ENCODE measurements at regions not wholly inside any gene's neighbourhood (a gene's known extent, or its start where the extent isn't known, plus 50 kb on each side); places are given as distances from the start of the nearest gene placed in this dataset.

DNA sequence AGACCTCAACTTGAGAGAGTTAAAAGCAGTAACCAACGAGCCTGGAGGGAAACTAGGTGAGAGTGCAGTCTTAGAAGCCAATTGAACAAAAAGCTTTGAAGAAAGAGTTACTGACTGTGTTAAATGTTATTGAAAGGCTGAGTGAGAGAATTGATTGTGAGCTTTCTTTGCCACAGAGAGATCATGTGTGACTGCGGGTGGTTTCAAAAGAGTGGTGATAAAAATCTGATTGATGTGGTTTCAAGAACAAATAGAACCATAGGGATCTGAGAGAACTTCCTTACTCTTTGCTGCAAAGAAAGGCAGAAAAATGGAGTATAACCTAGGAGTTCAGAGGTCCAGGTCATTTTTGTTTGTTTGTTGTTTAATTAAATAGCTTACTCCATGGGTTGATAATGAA is 759.9 kb upstream of the ALCAM start:
- no peaks in the 10 kb centered on the region for H3K9me3 Mint-ChIP-seq (ENCODE audit: low read depth)
- ChIA-PET POLR2A (no interaction called here), CTCF (interaction anchor here (0.7 kb wide), 1 partner anchor 9 kb away, joined by 3 read pairs; no protein-coding TSS in a partner anchor)
- ATAC-seq (no peak), DNase-seq (no peak)
- no peaks in the 10 kb centered on the region for H3K36me3 Mint-ChIP-seq (ENCODE audit: low read depth)
- H3K27ac Mint-ChIP-seq: no peak overlapping the region
- H3K27me3 Mint-ChIP-seq: peaks cover 3% of the 10 kb centered on the region
- no peaks in the 10 kb centered on the region for H3K4me1 Mint-ChIP-seq
- H3K4me3 Mint-ChIP-seq: no peak overlapping the region
- intact Hi-C loops (cut with DNase I, micrococcal nuclease): no loop called here

- POLR2A ChIA-PET: no interaction called here
- intact Hi-C loops (cut with DNase I, micrococcal nuclease): no loop called here
- no peaks in the 10 kb centered on the region for H3K27me3 Mint-ChIP-seq
- H3K9me3 Mint-ChIP-seq (ENCODE audit: low read depth): no peaks in the 10 kb centered on the region
- CTCF ChIA-PET: no interaction called here
- H3K4me3 Mint-ChIP-seq: no peak overlapping the region
- DNase-seq (no peak), ATAC-seq (no peak)
- H3K27ac Mint-ChIP-seq: no peak overlapping the region
- H3K36me3 Mint-ChIP-seq (ENCODE audit: low read depth): no peaks in the 10 kb centered on the region
- H3K4me1 Mint-ChIP-seq: no peaks in the 10 kb centered on the region
Measured at GRCh38 chr3:104610730-104611652, 755.7 kb upstream of the ALCAM start.

GRCh38 chr3:104612218-104612617 is 754.5 kb upstream of the ALCAM start:
- DNase-seq: no peak
- Mint-ChIP-seq H3K27ac (no peak overlapping the region), H3K4me1 (no peaks in the 10 kb centered on the region), H3K36me3 (ENCODE audit: low read depth) (no peaks in the 10 kb centered on the region), H3K27me3 (no peaks in the 10 kb centered on the region), H3K9me3 (ENCODE audit: low read depth) (no peaks in the 10 kb centered on the region), H3K4me3 (no peak overlapping the region)
- ChIA-PET CTCF (no interaction called here), POLR2A (no interaction called here)
- intact Hi-C loops (cut with DNase I, micrococcal nuclease): no loop called here
- ATAC-seq: no peak

DNA sequence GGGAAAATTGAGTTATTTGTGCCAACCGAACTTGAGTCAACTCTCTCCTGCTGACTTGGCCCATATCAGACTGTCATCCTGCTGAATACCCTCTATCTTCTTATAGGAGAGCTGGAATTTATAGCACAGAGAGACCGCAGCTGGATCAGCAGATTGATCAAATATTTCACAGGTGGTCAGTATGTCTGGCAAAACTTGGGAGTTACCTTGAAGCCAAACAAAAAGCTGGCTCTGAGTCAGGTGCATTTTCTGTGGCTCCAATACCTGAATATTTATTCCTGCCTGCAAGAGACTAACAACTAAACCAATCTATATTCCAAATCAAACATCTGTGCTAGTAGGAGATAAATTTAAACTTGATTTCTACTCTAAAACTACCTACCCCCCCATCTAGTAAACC is 752.1 kb upstream of the ALCAM start:
- DNase-seq (no peak), ATAC-seq (no peak)
- ChIA-PET POLR2A (no interaction called here), CTCF (no interaction called here)
- Mint-ChIP-seq H3K36me3 (ENCODE audit: low read depth) (no peaks in the 10 kb centered on the region), H3K27me3 (no peaks in the 10 kb centered on the region), H3K4me1 (no peaks in the 10 kb centered on the region), H3K27ac (no peak overlapping the region), H3K9me3 (ENCODE audit: low read depth) (no peaks in the 10 kb centered on the region), H3K4me3 (no peak overlapping the region)
- intact Hi-C loops (cut with DNase I, micrococcal nuclease): no loop called here

DNA sequence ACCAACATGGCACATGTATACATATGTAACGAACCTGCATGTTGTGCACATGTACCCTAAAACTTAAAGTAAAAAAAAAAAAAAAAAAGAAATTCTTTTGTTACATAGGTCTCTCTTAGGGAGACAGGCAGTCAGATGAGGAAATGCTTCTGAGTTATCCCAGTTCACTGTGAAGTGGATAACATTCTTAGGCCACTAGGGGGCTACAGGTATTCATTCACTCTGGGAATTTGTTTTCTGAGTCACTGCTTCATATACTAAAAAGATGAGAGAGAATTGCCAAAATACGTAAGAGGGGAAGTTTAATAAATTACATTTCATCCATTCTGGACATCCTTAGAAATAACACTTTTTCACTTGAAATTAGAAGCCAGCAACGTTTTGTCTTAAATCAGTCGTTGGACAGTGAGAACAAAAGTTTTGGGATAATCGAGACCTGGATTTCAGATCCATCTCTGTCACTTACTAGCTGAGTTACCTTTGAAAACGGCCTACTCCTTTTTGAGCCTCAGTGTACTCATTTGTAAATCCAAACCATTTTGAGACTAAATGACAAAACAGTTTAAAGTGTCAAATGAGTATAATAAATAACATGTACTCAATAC is 738.4 kb upstream of the ALCAM start:
- ChIA-PET CTCF (no interaction called here), POLR2A (no interaction called here)
- Mint-ChIP-seq H3K9me3 (ENCODE audit: low read depth) (peaks cover 3% of the 10 kb centered on the region), H3K27ac (no peak overlapping the region), H3K4me1 (no peaks in the 10 kb centered on the region), H3K4me3 (no peak overlapping the region), H3K36me3 (ENCODE audit: low read depth) (no peaks in the 10 kb centered on the region), H3K27me3 (peaks cover 1% of the 10 kb centered on the region)
- intact Hi-C loops (cut with DNase I, micrococcal nuclease): loop anchor here (2.0 to 5.0 kb wide), 2 partner anchors 739 to 743 kb away; partner anchors contain the start of gene ALCAM (in 1 of the 2)
- DNase-seq: no peak
- no peak for ATAC-seq

- intact Hi-C loops (cut with DNase I, micrococcal nuclease): loop anchor here (2.0 to 5.0 kb wide), 2 partner anchors 738 to 742 kb away; partner anchors contain the start of gene ALCAM (in 1 of the 2)
- ATAC-seq: no peak
- H3K36me3 Mint-ChIP-seq (ENCODE audit: low read depth): no peaks in the 10 kb centered on the region
- no peak for DNase-seq
- H3K27me3 Mint-ChIP-seq: no peaks in the 10 kb centered on the region
- no peak overlapping the region for H3K27ac Mint-ChIP-seq
- H3K4me3 Mint-ChIP-seq: no peak overlapping the region
- POLR2A ChIA-PET: no interaction called here
- H3K4me1 Mint-ChIP-seq: no peaks in the 10 kb centered on the region
- CTCF ChIA-PET: no interaction called here
- H3K9me3 Mint-ChIP-seq (ENCODE audit: low read depth): peaks cover 3% of the 10 kb centered on the region
Measured at GRCh38 chr3:104629038-104629437, 737.7 kb upstream of the ALCAM start.

DNA sequence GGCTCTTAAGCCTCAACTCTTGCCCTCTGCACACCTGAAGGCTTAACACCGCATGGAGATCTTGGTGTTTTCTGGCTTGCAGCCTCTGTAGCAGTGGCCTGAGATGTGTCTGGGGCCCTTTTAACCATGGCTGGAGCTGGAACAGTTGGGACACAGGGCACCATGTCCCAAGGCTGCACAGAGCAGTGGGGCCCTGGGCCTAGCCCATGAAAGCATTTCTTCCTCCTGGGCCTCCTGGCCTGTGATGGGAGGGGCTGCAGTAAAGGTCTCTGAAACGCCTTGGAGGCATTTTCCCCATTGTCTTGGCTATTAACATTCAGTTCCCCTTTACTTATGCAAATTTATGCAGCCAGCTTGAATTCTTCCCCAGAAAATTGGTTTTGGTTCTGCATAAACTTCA is 735.5 kb upstream of the ALCAM start:
- DNase-seq (no peak), ATAC-seq (no peak)
- Mint-ChIP-seq H3K27me3 (no peaks in the 10 kb centered on the region), H3K36me3 (ENCODE audit: low read depth) (no peaks in the 10 kb centered on the region), H3K4me3 (no peak overlapping the region), H3K4me1 (no peaks in the 10 kb centered on the region), H3K9me3 (ENCODE audit: low read depth) (peaks cover 3% of the 10 kb centered on the region), H3K27ac (no peak overlapping the region)
- intact Hi-C loops (cut with DNase I, micrococcal nuclease): no loop called here
- CTCF ChIA-PET: no interaction called here
- POLR2A ChIA-PET: no interaction called here

DNA sequence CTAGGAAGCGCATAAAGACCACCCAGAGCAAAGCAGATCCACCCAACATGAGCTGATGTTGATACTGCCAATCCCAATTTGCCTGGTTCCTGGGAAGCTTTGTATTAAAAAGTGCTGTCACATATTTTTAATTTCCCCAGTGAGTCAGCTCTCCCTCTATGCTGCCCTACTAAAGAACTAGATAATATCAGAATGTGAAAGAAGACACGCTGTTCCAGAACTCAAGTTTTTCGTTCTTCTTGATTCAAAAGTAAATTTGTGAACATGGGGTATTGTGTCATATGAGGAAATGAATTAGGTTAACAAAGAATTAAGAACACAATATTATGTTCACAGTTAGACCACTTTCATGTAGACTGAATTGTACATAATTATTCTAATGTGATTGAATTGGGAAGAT is 734.2 kb upstream of the ALCAM start:
- intact Hi-C loops (cut with DNase I, micrococcal nuclease): no loop called here
- no peak for DNase-seq

DNA sequence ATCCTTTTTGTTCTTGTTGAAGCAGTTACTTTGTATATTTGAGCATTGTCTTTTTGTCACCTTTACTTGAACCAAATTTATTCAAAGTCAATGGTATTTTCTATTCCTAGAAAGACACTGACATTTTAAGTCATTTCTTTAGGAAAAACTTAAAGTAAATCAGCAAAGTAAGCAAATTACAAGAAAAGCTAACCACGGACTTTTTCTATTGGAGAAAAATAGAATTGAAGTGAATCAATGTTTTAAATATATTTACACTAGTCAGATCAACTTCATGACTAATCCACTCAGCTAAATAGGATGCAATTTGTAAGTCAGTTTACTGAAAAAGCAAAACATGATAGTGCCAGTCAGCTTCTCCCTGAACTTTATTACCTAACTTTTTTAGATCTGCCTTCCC is 733.8 kb upstream of the ALCAM start:
- DNase-seq (no peak), ATAC-seq (no peak)
- no peaks in the 10 kb centered on the region for H3K4me1 Mint-ChIP-seq

More for the DNA sequence above, 734.2 kb upstream of the ALCAM start:
- Mint-ChIP-seq H3K4me3 (no peak overlapping the region), H3K9me3 (ENCODE audit: low read depth) (peaks cover 3% of the 10 kb centered on the region), H3K27ac (no peak overlapping the region), H3K27me3 (no peaks in the 10 kb centered on the region), H3K36me3 (ENCODE audit: low read depth) (no peaks in the 10 kb centered on the region), H3K4me1 (no peaks in the 10 kb centered on the region)
- ATAC-seq: no peak
- ChIA-PET POLR2A (no interaction called here), CTCF (no interaction called here)

DNA sequence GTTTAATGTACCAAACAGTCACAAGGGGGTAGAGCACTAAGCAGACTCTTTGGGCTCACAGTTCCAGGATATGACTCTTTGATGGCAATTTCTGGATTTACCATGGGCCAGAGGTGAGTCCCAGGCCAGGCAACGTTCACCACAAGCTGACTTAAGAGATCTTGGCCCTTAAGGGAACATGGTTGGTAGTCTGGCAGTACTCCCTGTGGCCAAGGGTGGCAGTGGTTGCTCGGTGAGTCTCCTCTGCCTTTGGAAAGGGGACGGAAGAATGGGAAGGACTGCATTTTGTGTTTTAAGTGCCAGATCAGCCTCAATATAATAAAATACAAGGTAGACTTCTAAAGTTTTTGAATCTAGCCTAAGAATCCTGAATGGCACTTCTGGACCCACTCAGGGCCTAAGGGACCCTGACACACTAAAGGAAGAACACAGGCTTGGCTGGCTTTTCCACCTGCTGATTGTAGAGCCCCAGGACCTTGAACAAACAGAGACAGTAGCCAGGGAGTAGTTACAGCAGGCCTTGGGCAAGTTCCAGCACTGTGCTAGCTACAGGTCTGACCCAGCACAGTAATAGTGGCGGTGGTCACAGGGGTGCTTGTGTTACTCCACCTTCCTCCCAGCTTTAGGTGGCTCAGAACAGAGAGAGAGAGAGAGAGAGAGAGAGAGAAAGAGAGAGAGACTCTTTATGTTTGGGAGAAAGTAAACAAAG is 730.7 kb upstream of the ALCAM start:
- no peaks in the 10 kb centered on the region for H3K36me3 Mint-ChIP-seq (ENCODE audit: low read depth)
- no peak overlapping the region for H3K27ac Mint-ChIP-seq
- ATAC-seq: no peak
- no peaks in the 10 kb centered on the region for H3K27me3 Mint-ChIP-seq
- CTCF ChIA-PET: no interaction called here
- POLR2A ChIA-PET: no interaction called here
- no peak for DNase-seq
- H3K4me1 Mint-ChIP-seq: no peaks in the 10 kb centered on the region
- intact Hi-C loops (cut with DNase I, micrococcal nuclease): no loop called here
- peaks cover 7% of the 10 kb centered on the region for H3K9me3 Mint-ChIP-seq (ENCODE audit: low read depth)
- no peak overlapping the region for H3K4me3 Mint-ChIP-seq

More for the DNA sequence above, 733.8 kb upstream of the ALCAM start:
- Mint-ChIP-seq H3K4me3 (no peak overlapping the region), H3K9me3 (ENCODE audit: low read depth) (peaks cover 3% of the 10 kb centered on the region), H3K27ac (no peak overlapping the region), H3K36me3 (ENCODE audit: low read depth) (no peaks in the 10 kb centered on the region), H3K27me3 (no peaks in the 10 kb centered on the region)
- intact Hi-C loops (cut with DNase I, micrococcal nuclease): no loop called here
- CTCF ChIA-PET: no interaction called here
- POLR2A ChIA-PET: no interaction called here

DNA sequence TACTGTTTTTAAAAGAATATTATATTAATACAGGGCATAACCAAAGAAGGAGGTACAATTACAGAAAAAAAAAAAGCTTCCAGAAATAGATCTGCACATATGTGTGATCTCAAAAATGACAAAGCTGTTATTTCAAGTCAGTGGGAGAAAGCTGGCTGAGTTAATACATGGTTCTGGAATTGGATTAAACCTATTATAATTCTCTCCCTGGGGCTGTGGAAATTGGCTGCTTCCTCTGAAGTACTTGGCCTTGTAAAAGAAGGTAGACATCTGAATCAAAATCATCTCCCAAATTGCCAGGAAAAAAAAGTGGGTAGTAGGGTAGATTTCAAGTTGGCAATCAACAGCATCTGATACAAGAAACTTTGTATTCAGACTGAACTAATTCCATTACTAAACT is 723.9 kb upstream of the ALCAM start:
- ATAC-seq (no peak), DNase-seq (no peak)
- H3K27me3 Mint-ChIP-seq: no peaks in the 10 kb centered on the region
- ChIA-PET POLR2A (no interaction called here), CTCF (no interaction called here)
- no peak overlapping the region for H3K27ac Mint-ChIP-seq
- H3K4me3 Mint-ChIP-seq: no peak overlapping the region
- peaks cover 5% of the 10 kb centered on the region for H3K9me3 Mint-ChIP-seq (ENCODE audit: low read depth)
- intact Hi-C loops (cut with DNase I, micrococcal nuclease): no loop called here
- no peaks in the 10 kb centered on the region for H3K4me1 Mint-ChIP-seq
- no peaks in the 10 kb centered on the region for H3K36me3 Mint-ChIP-seq (ENCODE audit: low read depth)

- ChIA-PET CTCF (no interaction called here), POLR2A (no interaction called here)
- H3K4me3 Mint-ChIP-seq: no peak overlapping the region
- DNase-seq (no peak), ATAC-seq (no peak)
- no peaks in the 10 kb centered on the region for H3K4me1 Mint-ChIP-seq
- H3K9me3 Mint-ChIP-seq (ENCODE audit: low read depth): peaks cover 1% of the 10 kb centered on the region
- H3K27ac Mint-ChIP-seq: no peak overlapping the region
- H3K27me3 Mint-ChIP-seq: no peaks in the 10 kb centered on the region
- intact Hi-C loops (cut with DNase I, micrococcal nuclease): no loop called here
- H3K36me3 Mint-ChIP-seq (ENCODE audit: low read depth): no peaks in the 10 kb centered on the region
Measured at GRCh38 chr3:104646196-104646595, 720.5 kb upstream of the ALCAM start.
